Esophagus muscularis mucosa (tissue), 4 donors: ENCODE measurements at regions not wholly inside any gene's neighbourhood (a gene's known extent, or its start where the extent isn't known, plus 50 kb on each side); places are given as distances from the start of the nearest gene placed in this dataset.
"Not testable (repeated sequence)": the region's sequence is repeated elsewhere in the genome, so short reads cannot be mapped to it uniquely, and the experiment has no call there.

Experiments
- DNase-seq: peaks from one replicate; pipeline ENCODE4 v3.0.0-alpha.2; 2017; ENCODE audit errors: extremely low spot score
- H3K27ac ChIP-seq, 4 donors: fragments of 200-600 bp; sonication (generic); replicated peaks in 1 of 4; 1 replicate in 3 of 4; 2 replicates in 1 of 4; pipeline ENCODE4 v1.5.1; 2016 to 2019; ENCODE audit warnings: mild to moderate bottlenecking in 1 of 4
- H3K27me3 ChIP-seq, 4 donors: fragments of 200-600 bp; sonication (generic); one replicate each; pipeline versions ENCODE4 v1.5.1 to v1.6.0; 2016 to 2019
- H3K36me3 ChIP-seq, 4 donors: fragments of 200-600 bp; sonication (generic); one replicate each; pipeline ENCODE4 v1.5.1; 2016 to 2019
- H3K4me1 ChIP-seq, 4 donors: fragments of 200-600 bp; sonication (generic); one replicate each; pipeline ENCODE4 v1.5.1; 2016 to 2019
- H3K4me3 ChIP-seq, 4 donors: fragments of 200-600 bp; sonication (generic); 1 replicate in 2 of 4; 2 replicates in 2 of 4; pipeline ENCODE4 v1.5.1; 2016 to 2019; ENCODE audit warnings: mild to moderate bottlenecking in 4 of 4, moderate library complexity in 1 of 4
- H3K9me3 ChIP-seq, 4 donors: fragments of 200-600 bp; sonication (generic); 1 replicate in 3 of 4; 2 replicates in 1 of 4; pipeline ENCODE4 v1.5.1; 2016 to 2019
- CTCF ChIP-seq, 3 experiments: fragments of 200-600 bp in 2 of 3; fragments of 450-650 bp in 1 of 3; sonication (generic) in 2 of 3; IDR thresholded peaks; one replicate each; pipeline ENCODE4 v1.5.1; 2017 to 2019; ENCODE audit warnings: antibody characterized with exemption in 3 of 3, mild to moderate bottlenecking in 2 of 3, moderate library complexity in 1 of 3
- POLR2AphosphoS5 ChIP-seq, 2 donors: sonication (generic); formaldehyde crosslinking; IDR thresholded peaks; one replicate each; pipeline ENCODE4 v1.6.1; 2017; ENCODE audit warnings: antibody characterized with exemption in 2 of 2
- WGBS: methylation state at CpG from one replicate; pipeline ENCODE4 v1.1.5; 2018; 5-methylcytosine and 5-hydroxymethylcytosine counted together
- intact Hi-C: fragments of 100-400 bp; cut with DNase I; formaldehyde crosslinking; loops from one replicate; pipeline ENCODE4 v1.15.1; 2023

- intact Hi-C loops, H3K4me1 ChIP-seq, H3K9me3 ChIP-seq, H3K27me3 ChIP-seq, DNase-seq, H3K27ac ChIP-seq, H3K4me3 ChIP-seq: not testable (repeated sequence)
- 0% methylated on average over 2 of the region's 2 CpGs for WGBS
- peak in 2 of 3 experiments; percentile 43 to 47 for TF ChIP-seq CTCF (IDR thresholded peaks at IDR 0.05)
- H3K36me3 ChIP-seq, result peaks cover 0 to 27% (median 12%) of the 10 kb centered on the region in 4 donors
Measured at GRCh38 chr1:120544434-120544833, 129.6 kb downstream of the NBPF8 start.

GRCh38 chr1:120550335-120550734, 135.5 kb downstream of the NBPF8 start:
- H3K36me3 ChIP-seq, result peaks cover 4 to 17% (median 11%) of the 10 kb centered on the region in 4 donors
- DNase-seq, H3K9me3 ChIP-seq, intact Hi-C loops, H3K27me3 ChIP-seq, H3K27ac ChIP-seq, H3K4me3 ChIP-seq, H3K4me1 ChIP-seq: not testable (repeated sequence)
- whole genome bisulfite sequencing, result no CpG with 5 or more reads among the region's 2 CpGs

DNA sequence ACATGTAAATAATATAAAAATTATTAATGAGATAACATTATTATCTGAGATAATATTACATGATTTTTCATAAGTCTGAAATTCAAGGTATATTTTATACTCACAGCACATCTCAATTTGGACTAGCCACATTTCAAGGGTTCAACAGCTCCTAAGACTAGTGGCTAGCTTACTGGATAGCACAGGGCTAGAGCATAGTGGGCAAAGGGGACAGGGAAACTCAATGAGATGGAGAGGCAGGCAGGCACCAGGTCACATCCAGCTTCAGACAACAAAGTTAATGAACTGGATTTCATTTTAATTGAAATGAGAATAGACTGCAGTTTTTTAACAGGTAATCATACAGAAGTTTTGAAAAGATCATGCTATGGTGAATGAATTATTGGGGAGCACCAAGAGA, 137.4 kb downstream of the NBPF8 start:
- H3K36me3 ChIP-seq, result peaks cover 4 to 12% (median 11%) of the 10 kb centered on the region in 4 donors
- DNase-seq, H3K27ac ChIP-seq, H3K4me3 ChIP-seq, H3K27me3 ChIP-seq, H3K9me3 ChIP-seq, intact Hi-C loops, H3K4me1 ChIP-seq: not testable (repeated sequence)

- not testable (repeated sequence) for H3K36me3 ChIP-seq
Measured at GRCh38 chr1:120557605-120558302, 142.9 kb downstream of the NBPF8 start.

DNA sequence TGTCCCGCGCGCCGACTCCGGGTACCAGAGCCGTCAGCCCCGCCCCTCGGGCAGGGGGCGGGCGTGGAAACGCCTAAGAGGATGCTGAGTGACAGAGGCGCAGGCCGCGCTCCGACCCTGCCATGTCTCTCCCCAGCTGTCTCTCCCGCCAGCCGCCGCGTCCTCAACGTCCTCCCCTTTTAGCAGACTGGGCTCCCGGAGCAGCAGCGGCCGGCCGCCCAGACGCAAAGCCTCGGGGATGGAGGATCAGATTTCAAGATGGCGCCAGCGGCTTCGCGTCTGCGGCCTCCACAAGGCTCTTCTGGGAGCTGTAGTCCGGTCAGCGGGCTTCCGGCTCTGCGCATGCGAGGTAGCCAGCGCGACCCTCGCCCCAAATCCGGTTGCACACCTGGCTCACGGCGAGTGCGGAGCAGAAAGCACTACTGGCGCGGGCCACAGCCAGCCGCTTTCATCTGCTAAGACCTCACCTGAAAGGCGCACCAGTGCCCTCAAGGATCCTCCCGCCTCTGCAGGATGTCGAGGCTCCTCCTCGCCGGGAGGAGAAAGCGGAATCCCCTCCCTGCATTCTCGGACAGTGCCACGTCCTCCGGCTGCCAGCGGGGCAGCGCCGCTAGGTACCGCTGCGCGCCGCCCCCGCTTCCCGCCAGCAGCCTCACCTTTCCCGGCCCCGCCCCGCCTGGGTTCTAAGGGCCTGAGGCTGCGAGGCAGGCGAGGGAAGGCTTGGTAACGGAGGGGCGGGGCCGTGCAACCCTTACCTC, 143.6 kb downstream of the NBPF8 start:
- H3K4me3 ChIP-seq, result peak overlapping the region; percentile 49 to 67 (median 59)
- H3K27ac ChIP-seq, result peak overlapping the region; percentile 73 to 79 (median 76)
- TF ChIP-seq POLR2AphosphoS5 (IDR thresholded peaks at IDR 0.05), result peak in 1 of 2 donors; percentile 59
- TF ChIP-seq CTCF (IDR thresholded peaks at IDR 0.05), result peak in 2 of 3 experiments; percentile 6 to 27
- H3K4me1 ChIP-seq, H3K9me3 ChIP-seq, DNase-seq, H3K27me3 ChIP-seq, intact Hi-C loops, H3K36me3 ChIP-seq: not testable (repeated sequence)
- WGBS, result no CpG with 5 or more reads among the region's 72 CpGs

More at GRCh38 chr1:120557605-120558302, 142.9 kb downstream of the NBPF8 start:
- intact Hi-C loops, H3K27me3 ChIP-seq, H3K4me1 ChIP-seq, DNase-seq, H3K9me3 ChIP-seq: not testable (repeated sequence)
- WGBS, result no CpG with 5 or more reads among the region's 46 CpGs
- Histone ChIP-seq H3K4me3 (peak overlapping the region; percentile 49 to 67 (median 59)), H3K27ac (peak overlapping the region; percentile 73 to 79 (median 76))

GRCh38 chr1:120561767-120562166, 146.9 kb downstream of the NBPF8 start:
- H3K36me3 ChIP-seq, H3K4me3 ChIP-seq, H3K27me3 ChIP-seq, intact Hi-C loops, H3K27ac ChIP-seq, DNase-seq, H3K4me1 ChIP-seq, H3K9me3 ChIP-seq: not testable (repeated sequence)
- WGBS, result 90% methylated on average over 3 of the region's 3 CpGs

DNA sequence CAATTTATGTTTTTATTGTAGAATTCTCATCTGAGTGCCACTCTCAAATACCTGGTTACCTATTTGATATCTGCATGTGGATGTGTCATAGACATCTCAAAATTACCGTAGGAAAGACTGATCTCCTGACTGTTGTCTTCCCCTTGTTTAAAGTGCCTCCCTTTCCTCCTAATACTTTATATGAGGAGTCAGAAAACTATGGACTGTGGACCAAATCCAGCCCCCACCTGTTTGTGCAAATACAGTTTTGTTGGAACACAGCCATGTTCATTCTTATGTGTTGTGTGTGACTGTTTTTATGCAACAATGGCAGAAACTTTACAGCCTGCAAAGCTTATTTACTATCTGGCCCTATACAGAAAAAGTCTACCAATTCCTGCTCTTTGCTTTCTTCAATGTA, 150.6 kb downstream of the NBPF8 start:
- H3K4me3 ChIP-seq, H3K27me3 ChIP-seq, DNase-seq, H3K27ac ChIP-seq, H3K9me3 ChIP-seq, intact Hi-C loops, H3K36me3 ChIP-seq, H3K4me1 ChIP-seq: not testable (repeated sequence)
- no CpG with 5 or more reads among the region's 1 CpG for WGBS

DNA sequence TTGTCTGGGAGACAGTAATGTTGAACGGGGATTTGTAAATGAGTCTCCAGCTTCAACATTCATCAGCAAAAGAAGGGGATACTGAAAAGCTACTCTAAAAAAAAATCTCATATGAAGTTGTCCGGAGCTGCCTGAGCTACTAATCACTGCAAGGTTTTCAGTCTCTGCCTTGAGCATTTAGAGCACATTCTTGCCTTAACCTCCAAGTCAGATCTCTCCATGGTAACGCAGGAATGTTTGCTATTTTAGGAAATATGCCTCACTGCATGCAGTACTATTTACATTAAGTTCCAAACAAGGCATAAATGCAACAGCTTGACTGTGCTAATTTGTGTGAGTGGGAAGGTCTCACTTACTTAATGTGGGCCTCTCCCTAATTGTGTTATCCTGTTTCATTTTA, 152.8 kb downstream of the NBPF8 start:
- H3K36me3 ChIP-seq, H3K4me1 ChIP-seq: not testable (repeated sequence)
- no CpG with 5 or more reads among the region's 3 CpGs for WGBS

GRCh38 chr1:120575201-120575600, 148.5 kb upstream of the NBPF26 start:
- H3K36me3 ChIP-seq, H3K27ac ChIP-seq, H3K9me3 ChIP-seq, H3K27me3 ChIP-seq, intact Hi-C loops, DNase-seq, H3K4me1 ChIP-seq, H3K4me3 ChIP-seq: not testable (repeated sequence)
- WGBS, result no CpG with 5 or more reads among the region's 1 CpG

More for the DNA sequence above, 152.8 kb downstream of the NBPF8 start:
- H3K9me3 ChIP-seq, H3K27ac ChIP-seq, H3K4me3 ChIP-seq, intact Hi-C loops, DNase-seq, H3K27me3 ChIP-seq: not testable (repeated sequence)

GRCh38 chr1:120582135-120582534, 141.6 kb upstream of the NBPF26 start:
- H3K36me3 ChIP-seq, DNase-seq, H3K27me3 ChIP-seq, H3K9me3 ChIP-seq, H3K27ac ChIP-seq, H3K4me3 ChIP-seq, intact Hi-C loops, H3K4me1 ChIP-seq: not testable (repeated sequence)
- no CpG with 5 or more reads among the region's 1 CpG for WGBS
